Colon (tissue), 2 donors: ENCODE measurements at regions not wholly inside any gene's neighbourhood (a gene's known extent, or its start where the extent isn't known, plus 50 kb on each side); places are given as distances from the start of the nearest gene placed in this dataset.

Experiments used
- FAIRE-seq: peaks from 2 replicates; lab custom pipeline; 2012; peaks lifted over from hg19 to GRCh38; lab: Jason Lieb, UNC
- donor health status: control.
- donor health status: control.

DNA sequence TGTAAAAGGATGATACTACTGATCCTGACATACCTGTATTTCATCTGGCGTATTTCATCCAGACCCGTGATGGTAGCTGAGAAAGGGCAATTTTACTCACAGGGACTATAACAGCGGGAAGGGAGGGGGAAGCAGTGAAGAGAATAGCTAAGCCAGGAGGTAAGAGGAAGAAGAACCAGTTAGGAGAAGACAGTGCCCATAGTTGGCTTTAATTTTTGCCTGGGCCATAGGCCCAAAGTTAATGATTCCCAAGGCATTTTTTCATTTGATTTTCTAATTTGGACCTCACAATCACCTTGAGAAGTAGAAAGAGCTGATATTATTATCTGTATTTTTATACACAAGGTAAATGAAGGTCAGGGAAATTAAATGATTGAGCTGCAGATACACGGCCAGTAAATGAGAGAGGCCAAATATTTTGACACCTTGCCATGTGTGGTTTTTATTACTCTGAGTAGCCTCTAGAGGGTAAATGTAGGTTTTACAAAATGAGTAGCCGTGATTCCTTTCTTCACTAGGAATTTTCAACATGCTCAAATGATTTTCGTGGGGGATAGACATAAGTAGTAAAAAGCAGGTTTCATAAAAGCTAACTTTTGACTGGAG, 382.2 kb downstream of the FUT8 start:
- FAIRE-seq: no peak

DNA sequence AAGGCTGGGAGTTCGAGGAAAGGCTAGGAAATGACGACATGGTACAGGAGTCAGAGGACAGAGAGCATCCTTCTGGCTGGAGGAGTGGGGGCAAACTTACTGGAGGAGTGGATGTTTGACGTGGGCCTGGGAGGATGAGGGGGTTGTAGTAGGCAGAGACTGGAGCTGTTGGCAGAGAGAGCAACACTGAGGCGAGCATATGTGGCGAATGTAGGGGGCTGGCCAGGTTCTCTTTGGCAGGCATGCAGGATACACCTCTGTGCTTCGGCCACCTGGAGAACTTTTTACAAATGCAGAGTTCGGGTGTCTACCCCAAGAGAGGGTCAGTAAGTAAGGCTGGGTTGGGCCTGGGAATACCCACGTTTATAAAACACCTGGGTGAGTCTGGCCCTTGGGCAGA, 385.7 kb downstream of the FUT8 start:
- no peak for FAIRE-seq

DNA sequence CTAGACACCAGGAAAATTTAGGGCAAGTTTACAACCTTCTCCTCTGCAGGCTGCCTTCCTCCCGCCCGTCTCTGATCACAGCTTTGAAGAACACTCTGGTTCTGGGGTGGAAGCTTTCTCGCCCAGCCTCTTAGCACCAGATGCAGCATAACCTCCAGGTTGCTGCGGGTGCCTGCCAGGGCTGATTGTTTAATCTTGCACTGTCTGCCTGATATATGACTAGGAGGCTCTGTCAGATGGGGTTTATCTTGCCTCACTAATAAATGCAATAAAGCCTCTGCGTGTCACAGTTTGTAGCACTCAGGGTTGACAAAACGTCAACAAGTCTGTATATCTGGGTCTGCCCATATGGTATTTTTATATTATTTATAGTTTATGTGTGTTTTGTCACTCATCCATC, 388.2 kb downstream of the FUT8 start:
- FAIRE-seq: no peak

DNA sequence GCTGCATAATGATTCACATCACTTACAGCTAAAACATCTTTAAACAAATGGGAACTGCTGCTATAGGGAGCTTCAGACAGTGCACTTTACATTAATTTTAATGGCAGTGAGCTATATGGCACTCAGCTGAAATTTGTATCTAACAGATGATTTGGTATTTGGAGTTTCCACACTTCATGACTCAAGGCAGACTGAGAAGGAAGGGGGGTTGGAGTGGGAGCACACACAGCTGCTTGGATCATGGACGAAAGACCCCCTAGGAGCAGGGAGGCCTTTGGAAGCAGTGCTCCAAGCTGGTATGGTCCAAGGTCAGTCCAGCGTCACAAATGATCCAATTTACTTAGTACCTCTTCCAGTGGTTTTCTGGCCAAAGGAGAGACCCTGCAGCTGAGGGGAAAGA, 389.7 kb downstream of the FUT8 start:
- no peak for FAIRE-seq

DNA sequence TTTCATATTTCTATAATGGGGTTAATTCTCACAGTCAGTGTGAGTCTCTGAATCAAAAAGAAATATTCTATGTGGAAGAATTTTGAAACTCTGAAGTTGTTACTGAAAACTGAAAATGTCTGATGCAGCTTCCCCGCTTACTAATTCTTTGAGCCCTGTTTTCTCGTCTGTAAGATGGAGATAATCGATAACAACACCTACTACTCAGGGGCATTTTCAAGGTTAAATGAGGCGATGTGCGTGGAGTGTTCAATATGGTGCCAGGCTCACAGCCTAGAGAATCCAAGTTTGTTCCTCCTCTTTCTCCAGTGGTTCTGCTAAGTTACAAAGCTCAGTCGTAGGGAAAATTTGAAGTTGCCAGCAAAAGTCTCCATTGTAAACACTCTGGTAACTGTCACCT, 391.4 kb downstream of the FUT8 start:
- FAIRE-seq: no peak

DNA sequence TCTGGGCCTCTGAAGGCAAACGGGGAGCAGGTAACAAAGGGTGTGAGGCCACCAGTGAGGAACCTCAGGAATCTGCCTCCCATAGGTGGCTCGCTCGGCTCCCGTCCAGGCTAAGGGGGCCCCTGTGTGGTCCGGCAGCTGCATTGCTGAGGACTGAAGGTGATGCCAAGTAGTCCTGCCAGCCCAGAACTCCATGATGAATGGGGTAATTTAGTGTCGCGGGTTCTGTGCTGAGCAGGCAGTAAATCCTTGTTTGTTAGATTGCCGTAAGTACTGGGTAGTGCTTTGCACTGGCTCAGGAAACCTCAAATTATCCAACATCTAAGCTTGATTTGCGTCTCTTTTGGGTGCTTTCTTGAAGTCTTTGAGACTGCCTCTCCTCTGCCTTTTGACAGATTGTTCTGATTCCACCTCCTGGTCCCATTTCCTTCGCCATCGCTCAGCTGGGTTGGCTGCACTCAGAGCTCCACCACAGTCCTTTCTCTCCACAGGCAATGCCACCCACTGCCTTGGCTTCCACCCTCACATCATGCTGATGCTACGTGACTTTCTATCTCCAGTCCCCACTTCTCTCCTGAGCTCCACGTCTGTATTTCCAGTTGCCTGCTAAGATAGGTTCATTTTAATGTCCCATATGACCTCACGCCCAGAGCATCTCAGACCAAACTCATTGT, 392.0 kb downstream of the FUT8 start:
- FAIRE-seq: no peak

DNA sequence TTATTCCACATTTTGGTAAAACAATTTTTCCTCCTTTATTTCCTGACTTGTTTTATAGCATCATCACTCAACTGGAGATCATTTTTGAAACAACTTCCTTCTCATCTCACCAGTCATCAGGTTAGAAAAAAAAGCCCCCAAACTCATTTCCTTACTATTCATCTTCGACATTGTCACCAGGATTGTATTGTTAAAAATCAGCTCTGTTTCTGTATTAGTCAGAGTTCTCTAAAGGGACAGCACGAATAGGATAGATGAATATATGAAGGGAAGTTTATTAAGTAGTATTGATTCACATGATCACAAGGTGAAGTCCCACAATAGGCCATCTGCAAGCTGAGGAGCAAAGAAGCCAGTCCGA, 392.6 kb downstream of the FUT8 start:
- FAIRE-seq: no peak

DNA sequence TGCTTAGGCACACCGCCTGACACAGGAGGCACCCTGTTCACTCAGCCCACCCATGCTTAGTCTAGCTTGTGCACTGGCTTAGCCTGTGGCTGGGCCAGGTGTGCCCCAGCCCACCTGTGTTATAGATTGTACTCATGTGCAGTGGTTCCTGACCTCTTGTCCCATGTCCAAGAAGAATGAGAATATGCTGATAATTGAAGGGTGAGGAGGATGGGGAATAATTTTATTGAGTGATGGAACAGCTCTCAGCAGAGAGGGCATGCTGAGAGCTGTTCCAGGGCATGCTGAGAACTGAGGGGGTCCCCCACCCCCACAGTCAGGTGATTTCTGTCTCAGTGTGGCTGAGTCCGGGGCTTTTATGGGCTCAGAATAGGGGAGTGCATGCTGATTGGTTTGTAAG, 395.9 kb downstream of the FUT8 start:
- FAIRE-seq: no peak

DNA sequence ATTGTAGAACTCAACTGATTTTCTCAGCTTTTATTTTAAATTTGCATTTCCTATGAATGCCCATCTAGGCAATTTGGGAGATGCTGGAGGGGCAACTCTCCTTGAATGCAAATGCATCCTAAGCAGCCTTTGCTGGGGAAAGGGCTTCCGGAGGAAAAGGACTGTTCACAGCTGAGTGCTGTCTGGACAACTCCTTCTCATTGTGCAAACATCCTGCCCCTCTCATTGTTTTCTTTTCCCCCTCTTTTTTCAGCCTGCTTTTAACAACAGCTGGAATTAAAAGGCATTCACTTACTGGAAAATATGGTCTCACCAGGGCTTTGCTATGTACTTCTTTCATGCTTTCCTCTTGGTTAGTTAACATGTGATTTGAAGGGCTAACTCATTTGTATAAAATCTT, 397.8 kb downstream of the FUT8 start:
- no peak for FAIRE-seq

DNA sequence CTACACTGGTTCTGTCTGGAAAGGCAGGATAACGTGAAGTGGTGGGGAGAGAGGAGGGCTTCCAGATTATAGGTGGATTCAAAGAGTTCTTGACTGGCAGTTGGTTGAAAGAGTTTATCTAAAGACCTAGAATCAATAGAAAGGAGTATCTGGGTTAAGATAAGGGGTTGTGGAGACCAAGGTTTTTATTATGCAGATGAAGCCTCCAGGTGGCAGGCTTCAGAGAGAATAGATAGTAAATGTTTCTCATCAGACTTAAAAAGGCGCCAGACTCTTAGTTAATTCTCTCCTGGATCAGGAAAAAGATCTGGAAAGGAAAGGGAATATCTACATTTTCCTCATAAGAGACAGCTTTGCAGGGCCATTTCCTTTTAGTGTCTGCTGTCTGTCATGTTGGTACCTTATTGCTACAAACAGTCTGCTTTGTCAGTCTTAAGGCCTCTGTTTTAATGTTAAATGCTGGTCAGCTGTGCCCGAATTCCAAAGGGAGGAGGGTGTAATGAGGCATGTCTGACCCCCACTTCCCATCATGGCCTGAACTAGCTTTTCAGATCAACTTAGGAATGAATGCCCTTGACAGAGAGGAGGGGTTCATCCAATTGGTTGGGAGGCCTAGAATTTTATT, 401.3 kb downstream of the FUT8 start:
- FAIRE-seq: no peak

DNA sequence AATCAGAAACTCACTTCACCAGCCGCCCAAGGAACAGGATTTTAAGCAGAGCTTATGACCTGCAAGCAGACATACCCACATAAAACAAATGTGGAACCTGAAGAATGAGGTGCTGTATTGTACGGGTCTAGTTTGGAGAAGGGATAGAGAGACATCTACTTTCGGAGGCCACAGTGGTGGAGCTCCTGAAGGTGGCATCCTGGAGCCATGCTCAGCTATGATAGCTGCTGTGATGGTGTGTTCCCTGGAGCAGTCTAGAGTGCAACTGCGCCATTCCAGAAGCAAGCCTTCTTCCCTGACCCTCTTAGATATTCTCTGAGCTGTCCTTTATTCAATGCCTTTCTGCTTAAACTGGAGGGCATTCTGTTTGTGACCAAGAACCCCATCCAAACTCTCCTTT, 402.6 kb downstream of the FUT8 start:
- FAIRE-seq: no peak

DNA sequence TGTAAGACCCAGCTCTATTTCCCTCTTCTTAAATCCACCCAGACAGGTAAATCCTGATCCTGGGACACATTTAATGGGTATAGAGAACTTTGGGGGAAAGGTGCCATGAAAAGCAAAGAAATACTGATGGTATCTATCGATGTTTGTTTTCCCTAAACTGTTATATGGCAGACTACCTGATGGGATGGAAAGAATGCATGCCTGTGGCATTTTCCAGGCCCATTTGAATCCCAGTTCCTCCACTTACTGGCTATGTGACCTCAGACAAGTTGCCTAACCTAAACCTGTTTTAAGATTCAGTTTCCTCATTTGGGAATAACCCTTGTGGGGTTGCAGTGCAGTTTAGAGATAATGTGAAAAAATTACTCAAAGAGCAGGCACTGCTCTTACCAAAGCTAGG, 404.5 kb downstream of the FUT8 start:
- FAIRE-seq: no peak

DNA sequence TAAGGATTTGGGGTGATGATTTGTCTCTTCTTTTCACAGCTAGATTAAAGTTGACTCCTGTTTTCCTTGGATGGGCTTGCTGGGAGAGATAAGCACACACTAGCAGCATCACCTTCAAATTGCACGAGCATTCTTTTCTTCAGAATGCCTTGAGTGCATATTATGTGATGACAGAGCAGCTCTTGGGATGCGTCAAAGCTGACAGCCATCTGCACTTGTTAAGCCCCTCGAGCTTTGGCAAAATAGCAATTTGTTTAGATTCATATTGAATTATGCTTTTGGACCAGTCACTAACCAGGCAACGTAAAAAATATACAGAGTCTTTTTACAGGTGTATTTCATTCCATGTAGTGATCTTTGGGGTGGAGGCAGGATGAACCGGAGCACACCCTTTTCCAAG, 407.0 kb downstream of the FUT8 start:
- no peak for FAIRE-seq

DNA sequence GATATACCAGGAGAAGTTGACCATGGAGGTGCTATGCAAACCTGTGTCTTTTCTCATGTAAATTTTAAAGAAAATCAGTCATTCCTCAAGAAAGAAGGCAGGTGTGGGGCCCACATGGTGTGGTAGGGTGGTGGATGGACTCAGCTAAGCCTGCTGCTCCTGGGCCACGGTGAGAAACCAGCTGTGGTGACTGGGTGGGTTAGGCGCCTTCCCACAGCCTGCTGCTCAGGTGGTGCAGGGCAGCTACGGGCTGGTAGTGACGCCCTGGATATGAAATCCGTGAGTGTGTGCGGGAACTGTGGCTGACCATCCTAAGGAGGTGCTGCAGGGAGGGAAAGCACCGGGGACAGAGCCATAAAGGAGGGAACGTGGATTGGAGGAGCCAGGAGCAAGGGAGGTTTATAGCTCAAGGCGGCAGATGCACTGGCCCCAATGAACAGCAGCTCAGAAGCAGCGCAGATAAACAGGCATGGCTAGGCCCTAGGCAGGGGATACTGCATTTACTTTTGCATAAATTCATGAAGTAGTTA, 408.8 kb downstream of the FUT8 start:
- FAIRE-seq: no peak

DNA sequence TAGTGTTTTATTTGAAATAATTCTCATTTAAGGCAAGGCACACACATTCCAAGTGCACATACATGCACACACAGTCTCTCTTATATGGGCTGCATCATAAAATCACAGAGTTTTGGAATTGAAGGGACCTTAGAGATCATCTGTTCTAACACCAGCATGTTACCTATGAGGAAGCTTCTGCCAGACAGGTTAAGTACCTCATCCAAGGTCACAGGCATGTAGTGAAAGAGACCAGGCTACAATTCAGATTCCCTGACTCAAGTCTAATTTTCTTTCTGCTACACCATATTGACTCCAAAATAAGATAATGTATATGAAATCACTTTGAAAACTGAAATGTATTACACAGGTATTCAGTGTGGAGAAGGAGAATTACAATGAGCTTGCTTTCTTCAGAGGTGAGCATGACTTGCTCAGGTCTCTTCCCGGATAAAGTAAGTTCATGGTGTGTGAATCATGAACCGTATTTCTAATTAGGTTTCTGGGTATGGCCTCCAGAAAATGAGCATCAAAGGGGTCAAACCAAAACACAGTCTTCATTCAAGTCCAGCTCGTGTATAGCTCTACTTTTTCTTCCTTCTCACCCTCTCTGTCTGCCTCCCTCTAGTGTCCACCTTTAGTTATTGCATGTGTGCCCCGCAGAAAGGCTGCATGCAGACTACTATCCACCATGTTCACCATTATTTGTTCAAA, 411.9 kb downstream of the FUT8 start:
- no peak for FAIRE-seq

DNA sequence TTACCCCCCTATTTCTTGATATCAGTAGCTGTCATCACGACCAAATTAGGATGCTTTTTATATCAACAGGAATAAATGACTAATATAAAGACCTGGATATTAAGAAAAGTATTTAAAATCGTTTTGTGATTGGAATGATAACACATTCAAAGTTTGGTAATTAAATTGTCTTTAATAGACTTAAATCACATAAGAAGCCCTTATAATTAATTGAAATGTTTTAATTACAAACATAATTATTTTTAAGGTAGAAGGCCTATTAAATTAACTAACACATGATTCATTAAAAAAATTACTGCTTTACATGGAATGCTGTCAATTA, 412.4 kb downstream of the FUT8 start:
- FAIRE-seq: no peak

DNA sequence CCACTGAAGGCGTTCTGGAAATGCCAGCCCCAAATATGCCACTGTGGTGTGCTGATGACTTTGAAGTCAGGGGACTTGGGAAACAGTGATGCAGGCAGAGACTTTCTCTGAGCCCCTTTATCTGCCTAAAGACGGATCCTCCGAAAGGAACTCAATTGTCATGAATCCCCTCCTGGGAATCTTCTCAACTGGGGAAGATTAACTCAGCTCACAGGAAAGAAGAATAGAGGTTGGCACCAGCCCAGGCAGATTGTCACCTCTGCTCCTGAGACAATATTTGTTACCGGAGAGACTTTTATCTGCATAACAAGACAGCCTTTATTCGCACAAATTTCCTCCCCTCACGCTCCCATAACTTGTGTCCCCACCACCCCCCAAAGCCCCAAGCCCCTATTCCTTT, 414.4 kb downstream of the FUT8 start:
- FAIRE-seq: no peak

DNA sequence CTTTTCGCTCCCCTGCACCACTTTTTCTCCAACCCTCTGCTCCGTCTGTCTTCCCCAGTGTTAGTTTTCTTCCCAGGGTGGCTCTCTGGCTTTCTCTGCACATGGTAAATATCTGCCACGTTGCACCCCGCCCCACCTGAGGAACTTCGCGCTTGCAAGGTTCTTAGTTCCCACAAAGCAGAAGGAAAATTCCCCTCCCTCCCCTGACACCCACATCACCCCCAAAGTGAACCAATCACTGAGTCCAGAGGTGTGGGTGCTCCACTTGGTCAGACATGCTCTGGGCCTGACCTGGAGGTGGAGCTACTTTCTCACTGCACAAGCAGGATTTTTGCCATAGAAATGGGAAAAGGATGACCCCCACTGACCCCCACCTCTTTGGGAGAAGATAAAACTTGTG, 415.0 kb downstream of the FUT8 start:
- FAIRE-seq: no peak

DNA sequence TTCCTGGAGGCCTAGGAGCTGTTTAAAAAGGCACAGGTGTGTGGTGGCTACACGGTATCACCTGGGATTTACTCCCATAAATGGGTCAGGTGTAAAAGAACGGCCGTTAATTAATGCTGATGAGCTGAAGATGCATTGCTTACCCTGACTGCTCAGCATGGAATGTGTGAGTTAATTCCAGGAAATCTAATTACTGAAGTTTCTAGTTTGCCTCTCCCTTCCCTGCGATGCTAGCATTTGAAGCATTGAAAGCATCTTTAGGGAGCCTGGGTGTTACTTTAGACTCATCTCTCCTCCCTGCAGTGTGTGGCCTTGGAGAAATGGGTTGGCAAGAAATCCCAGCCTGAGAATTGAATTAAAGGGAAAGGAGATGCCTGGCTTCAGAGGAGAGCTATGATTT, 415.9 kb downstream of the FUT8 start:
- FAIRE-seq: no peak

DNA sequence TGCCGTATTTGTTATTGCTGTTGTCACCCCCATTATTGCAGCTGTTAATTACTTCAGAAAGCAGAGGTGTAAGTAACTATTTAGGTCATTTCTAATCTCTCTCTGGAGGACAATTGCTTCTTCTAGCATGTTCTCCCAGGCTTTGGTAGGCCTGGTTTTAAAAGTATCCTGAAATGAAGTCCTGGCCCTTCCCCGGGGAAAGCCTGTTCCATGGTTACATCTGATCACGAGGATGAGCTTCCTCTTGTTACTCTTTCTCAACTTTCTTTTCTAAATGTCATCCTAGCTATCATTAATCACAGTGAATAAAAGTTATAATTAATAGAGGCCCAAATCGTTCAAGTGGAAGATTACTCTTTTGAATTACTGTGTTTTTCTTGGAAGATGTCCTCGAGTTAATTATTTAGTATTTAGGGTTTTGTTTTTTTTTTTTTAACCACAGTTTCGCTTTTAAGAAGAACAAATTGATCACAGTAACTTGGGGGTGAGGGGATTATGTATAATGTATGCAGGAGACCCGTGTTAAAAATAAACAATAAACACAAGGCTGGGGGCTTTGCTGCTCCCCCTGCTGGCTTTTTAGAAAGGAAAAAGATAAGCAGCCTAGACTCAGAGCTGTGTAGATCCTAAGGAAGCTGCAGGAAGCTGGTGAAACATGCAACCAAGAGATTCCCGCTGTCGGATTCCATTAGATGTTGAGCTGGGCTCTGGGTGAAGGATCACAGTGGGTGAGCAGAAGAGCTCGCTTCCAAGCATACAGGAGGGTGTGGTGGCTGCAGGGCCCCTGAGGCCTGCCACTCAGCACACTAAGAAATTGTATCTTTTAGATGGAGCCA, 420.1 kb downstream of the FUT8 start:
- FAIRE-seq: no peak

DNA sequence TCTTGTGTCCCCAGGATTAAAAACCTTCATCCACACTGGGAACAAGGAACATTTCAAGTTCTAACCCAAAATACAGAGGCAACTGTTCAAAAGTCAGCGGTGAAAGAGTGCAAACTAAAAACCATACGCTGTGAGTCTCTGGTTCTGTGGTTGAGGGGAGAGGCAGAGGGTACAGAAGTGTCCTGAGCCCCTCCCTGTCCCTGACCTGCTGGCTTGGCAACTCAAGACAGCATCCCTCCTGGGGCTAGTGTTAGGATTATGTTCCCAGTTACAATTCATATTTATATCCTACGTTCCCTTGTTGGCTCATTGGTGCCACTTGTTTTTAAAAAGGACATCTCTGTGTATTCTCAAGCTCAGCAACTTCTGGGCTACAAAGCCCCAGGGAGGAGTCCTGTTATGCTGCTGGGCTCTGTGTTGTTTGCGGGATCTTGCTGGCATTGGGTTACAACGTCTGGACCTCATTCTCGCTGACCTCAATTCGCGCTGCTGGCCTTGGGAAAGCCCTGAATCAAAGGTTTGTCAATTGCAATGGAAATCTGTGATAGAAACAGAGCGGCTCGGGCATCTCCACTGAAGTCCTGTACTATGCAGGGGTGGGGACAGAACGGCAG, 420.8 kb downstream of the FUT8 start:
- no peak for FAIRE-seq

DNA sequence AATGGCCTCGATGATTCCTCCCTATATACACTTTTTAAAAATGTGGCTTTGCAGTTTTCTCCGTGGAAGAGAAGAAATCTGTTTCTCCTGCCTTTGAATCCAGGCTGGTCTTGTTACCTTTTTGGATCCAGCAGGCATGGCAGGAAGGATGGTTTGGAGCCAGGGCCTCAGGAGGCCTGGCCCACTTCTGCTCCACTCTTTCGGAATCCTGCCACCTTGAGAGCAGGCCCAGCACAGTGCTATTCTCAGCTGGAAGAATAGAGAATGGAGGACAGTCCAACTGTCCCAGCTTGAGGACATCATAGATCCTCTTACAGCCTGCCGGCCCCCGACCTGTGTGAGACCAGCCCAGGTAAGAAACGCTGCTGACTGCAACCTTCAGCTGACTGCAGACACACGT, 421.5 kb downstream of the FUT8 start:
- FAIRE-seq: no peak
